DOHH2 (cell line): ENCODE measurements at regions not wholly inside any gene's neighbourhood (a gene's known extent, or its start where the extent isn't known, plus 50 kb on each side); places are given as distances from the start of the nearest gene placed in this dataset.

Experiments used
- EZH2phosphoT487 ChIP-seq: fragments of 200-600 bp; sonication (generic); IDR thresholded peaks from 2 replicates; pipeline ENCODE4 v1.6.1; 2017; ENCODE audit warnings: borderline replicate concordance, mild to moderate bottlenecking, antibody characterized with exemption, low read length, moderate library complexity, mixed read lengths
- TF ChIP-seq, protein P1 (sequence below): fragments of 200-600 bp; sonication (generic); IDR thresholded peaks from one replicate; pipeline ENCODE4 v1.5.1; 2014; ENCODE audit warnings: antibody characterized with exemption, mild to moderate bottlenecking, low read depth, low read length; ENCODE audit not compliant: poor library complexity, severe bottlenecking

DNA sequence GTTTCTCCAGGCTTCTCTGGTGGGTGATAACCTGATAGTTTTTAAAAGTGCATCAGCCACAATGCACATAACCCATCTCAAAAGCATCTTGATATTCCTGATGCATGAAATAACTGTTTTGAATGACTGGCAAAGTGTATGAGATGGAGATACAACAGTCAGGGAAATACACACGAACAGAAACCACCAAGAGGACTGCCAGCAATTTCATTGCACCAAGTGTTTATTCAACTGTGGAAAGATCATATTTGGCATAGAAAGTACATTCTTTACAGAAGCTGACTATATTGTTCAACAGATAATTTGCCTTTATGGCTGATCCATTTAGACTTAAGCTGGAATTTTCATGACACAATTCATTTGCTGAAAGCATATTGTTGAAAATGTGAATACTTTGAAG is 139.5 kb downstream of the SLIT2 start:
- TF ChIP-seq, protein P1, sequence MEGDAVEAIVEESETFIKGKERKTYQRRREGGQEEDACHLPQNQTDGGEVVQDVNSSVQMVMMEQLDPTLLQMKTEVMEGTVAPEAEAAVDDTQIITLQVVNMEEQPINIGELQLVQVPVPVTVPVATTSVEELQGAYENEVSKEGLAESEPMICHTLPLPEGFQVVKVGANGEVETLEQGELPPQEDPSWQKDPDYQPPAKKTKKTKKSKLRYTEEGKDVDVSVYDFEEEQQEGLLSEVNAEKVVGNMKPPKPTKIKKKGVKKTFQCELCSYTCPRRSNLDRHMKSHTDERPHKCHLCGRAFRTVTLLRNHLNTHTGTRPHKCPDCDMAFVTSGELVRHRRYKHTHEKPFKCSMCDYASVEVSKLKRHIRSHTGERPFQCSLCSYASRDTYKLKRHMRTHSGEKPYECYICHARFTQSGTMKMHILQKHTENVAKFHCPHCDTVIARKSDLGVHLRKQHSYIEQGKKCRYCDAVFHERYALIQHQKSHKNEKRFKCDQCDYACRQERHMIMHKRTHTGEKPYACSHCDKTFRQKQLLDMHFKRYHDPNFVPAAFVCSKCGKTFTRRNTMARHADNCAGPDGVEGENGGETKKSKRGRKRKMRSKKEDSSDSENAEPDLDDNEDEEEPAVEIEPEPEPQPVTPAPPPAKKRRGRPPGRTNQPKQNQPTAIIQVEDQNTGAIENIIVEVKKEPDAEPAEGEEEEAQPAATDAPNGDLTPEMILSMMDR, result no peak
- TF ChIP-seq EZH2phosphoT487, result no peak
